OCI-LY1 (cell line): ENCODE measurements at regions not wholly inside any gene's neighbourhood (a gene's known extent, or its start where the extent isn't known, plus 50 kb on each side); places are given as distances from the start of the nearest gene placed in this dataset.

Source experiments
- CTCF ChIP-seq: fragments of 200-600 bp; sonication (generic), shearing (Covaris generic); IDR thresholded peaks from 2 replicates; pipeline ENCODE4 v1.5.1; 2017; ENCODE audit warnings: mild to moderate bottlenecking, antibody characterized with exemption, low read length, moderate library complexity, mixed read lengths
- EZH2 ChIP-seq: fragments of 200-600 bp; sonication (generic), shearing (Covaris generic); IDR thresholded peaks from 2 replicates; pipeline ENCODE4 v1.8.0; 2017; ENCODE audit warnings: borderline replicate concordance, mixed run types, mild to moderate bottlenecking, antibody characterized with exemption, low read length, moderate library complexity, mixed read lengths

GRCh38 chr4:187004628-187005027 is 281.0 kb upstream of the FAT1 start:
- TF ChIP-seq EZH2 (no peak), CTCF (no peak)
